GM12878 (cell line): ENCODE measurements at regions not wholly inside any gene's neighbourhood (a gene's known extent, or its start where the extent isn't known, plus 50 kb on each side); places are given as distances from the start of the nearest gene placed in this dataset.

ENCODE experiments used
- CEBPB ChIP-seq, 2 experiments: fragments of 150-350 bp in 1 of 2; IDR thresholded peaks; 2 replicates each; pipeline ENCODE4 v1.6.1; 2012 to 2014; ENCODE audit warnings: low read depth in 2 of 2, low read length in 2 of 2, borderline replicate concordance in 1 of 2, inconsistent platforms in 1 of 2
- IKZF1 ChIP-seq: fragments of 450-650 bp; conservative IDR thresholded peaks from 2 replicates; pipeline ENCODE4 v1.6.1; 2017; ENCODE audit warnings: antibody characterized with exemption, mild to moderate bottlenecking
- KLF5 ChIP-seq: fragments of 450-650 bp; IDR thresholded peaks from 2 replicates; pipeline ENCODE4 v1.6.1; 2014; ENCODE audit warnings: mild to moderate bottlenecking; ENCODE audit not compliant: partially characterized antibody
- TF ChIP-seq, protein P1 (sequence below): IDR thresholded peaks from 2 replicates; pipeline ENCODE4 v1.6.1; 2012; ENCODE audit warnings: improper control_type of control experiment, low read depth, low read length; ENCODE audit not compliant: insufficient replicate concordance
- TF ChIP-seq, protein P2 (sequence below): fragments of 450-650 bp; formaldehyde crosslinking; IDR thresholded peaks from 2 replicates; pipeline ENCODE4 v1.4.0; 2022; ENCODE audit warnings: mild to moderate bottlenecking, moderate library complexity

DNA sequence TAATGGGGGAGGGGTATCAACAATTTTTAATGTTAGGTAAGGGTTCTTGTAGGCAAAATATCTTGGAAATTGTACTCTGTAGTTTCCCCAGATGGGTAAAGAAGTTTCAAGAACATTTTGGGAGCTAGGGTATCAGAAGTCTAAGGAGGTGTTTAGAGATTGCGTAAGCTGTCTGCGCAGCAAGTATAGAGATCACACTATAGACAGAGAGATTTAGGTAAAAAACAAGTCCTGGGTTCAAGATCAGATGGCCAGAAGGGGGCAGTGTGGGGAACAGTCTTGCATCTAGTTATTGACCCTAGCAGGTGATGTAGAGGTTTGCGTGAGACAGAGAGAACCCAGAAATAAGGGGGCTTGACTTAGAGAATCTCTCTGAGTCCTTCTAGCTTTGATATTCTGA is 80.8 kb downstream of the S1PR1 start (continued):
- TF ChIP-seq CEBPB (IDR thresholded peaks at IDR 0.05; ENCODE audit: borderline replicate concordance in 1 of 2, low read depth in 2 of 2, low read length in 2 of 2): no peak
- TF ChIP-seq, protein P1, sequence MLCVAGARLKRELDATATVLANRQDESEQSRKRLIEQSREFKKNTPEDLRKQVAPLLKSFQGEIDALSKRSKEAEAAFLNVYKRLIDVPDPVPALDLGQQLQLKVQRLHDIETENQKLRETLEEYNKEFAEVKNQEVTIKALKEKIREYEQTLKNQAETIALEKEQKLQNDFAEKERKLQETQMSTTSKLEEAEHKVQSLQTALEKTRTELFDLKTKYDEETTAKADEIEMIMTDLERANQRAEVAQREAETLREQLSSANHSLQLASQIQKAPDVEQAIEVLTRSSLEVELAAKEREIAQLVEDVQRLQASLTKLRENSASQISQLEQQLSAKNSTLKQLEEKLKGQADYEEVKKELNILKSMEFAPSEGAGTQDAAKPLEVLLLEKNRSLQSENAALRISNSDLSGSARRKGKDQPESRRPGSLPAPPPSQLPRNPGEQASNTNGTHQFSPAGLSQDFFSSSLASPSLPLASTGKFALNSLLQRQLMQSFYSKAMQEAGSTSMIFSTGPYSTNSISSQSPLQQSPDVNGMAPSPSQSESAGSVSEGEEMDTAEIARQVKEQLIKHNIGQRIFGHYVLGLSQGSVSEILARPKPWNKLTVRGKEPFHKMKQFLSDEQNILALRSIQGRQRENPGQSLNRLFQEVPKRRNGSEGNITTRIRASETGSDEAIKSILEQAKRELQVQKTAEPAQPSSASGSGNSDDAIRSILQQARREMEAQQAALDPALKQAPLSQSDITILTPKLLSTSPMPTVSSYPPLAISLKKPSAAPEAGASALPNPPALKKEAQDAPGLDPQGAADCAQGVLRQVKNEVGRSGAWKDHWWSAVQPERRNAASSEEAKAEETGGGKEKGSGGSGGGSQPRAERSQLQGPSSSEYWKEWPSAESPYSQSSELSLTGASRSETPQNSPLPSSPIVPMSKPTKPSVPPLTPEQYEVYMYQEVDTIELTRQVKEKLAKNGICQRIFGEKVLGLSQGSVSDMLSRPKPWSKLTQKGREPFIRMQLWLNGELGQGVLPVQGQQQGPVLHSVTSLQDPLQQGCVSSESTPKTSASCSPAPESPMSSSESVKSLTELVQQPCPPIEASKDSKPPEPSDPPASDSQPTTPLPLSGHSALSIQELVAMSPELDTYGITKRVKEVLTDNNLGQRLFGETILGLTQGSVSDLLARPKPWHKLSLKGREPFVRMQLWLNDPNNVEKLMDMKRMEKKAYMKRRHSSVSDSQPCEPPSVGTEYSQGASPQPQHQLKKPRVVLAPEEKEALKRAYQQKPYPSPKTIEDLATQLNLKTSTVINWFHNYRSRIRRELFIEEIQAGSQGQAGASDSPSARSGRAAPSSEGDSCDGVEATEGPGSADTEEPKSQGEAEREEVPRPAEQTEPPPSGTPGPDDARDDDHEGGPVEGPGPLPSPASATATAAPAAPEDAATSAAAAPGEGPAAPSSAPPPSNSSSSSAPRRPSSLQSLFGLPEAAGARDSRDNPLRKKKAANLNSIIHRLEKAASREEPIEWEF: no peak
- TF ChIP-seq, protein P2, sequence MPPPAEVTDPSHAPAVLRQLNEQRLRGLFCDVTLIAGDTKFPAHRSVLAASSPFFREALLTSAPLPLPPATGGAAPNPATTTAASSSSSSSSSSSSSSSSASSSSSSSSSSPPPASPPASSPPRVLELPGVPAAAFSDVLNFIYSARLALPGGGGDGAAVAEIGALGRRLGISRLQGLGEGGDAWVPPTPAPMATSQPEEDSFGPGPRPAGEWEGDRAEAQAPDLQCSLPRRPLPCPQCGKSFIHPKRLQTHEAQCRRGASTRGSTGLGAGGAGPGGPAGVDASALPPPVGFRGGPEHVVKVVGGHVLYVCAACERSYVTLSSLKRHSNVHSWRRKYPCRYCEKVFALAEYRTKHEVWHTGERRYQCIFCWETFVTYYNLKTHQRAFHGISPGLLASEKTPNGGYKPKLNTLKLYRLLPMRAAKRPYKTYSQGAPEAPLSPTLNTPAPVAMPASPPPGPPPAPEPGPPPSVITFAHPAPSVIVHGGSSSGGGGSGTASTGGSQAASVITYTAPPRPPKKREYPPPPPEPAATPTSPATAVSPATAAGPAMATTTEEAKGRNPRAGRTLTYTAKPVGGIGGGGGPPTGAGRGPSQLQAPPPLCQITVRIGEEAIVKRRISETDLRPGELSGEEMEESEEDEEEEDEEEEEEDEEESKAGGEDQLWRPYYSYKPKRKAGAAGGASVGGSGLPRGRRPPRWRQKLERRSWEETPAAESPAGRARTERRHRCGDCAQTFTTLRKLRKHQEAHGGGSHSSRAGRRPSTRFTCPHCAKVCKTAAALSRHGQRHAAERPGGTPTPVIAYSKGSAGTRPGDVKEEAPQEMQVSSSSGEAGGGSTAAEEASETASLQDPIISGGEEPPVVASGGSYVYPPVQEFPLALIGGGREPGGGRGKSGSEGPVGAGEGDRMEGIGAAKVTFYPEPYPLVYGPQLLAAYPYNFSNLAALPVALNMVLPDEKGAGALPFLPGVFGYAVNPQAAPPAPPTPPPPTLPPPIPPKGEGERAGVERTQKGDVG (CRISPR knock-in tag): no peak
- TF ChIP-seq KLF5: no peak
- TF ChIP-seq IKZF1: no peak
